Fibroblast of the aortic adventitia (primary cell): ENCODE measurements at regions not wholly inside any gene's neighbourhood (a gene's known extent, or its start where the extent isn't known, plus 50 kb on each side); places are given as distances from the start of the nearest gene placed in this dataset.

Experiments
- DNase-seq: peaks from one replicate; pipeline ENCODE4 v3.0.0-alpha.2; 2010; ENCODE audit warnings: low read depth
- H3K4me3 ChIP-seq: 2 replicates; pipeline ENCODE4 v1.5.1; 2011; ENCODE audit warnings: low read depth, mild to moderate bottlenecking, control low read depth, low read length, moderate library complexity
- TF ChIP-seq, protein P1 (sequence below): IDR thresholded peaks from 2 replicates; pipeline ENCODE4 v1.5.1; 2011; ENCODE audit warnings: mild to moderate bottlenecking, low read length, control low read depth, inconsistent platforms; ENCODE audit not compliant: insufficient read depth

DNA sequence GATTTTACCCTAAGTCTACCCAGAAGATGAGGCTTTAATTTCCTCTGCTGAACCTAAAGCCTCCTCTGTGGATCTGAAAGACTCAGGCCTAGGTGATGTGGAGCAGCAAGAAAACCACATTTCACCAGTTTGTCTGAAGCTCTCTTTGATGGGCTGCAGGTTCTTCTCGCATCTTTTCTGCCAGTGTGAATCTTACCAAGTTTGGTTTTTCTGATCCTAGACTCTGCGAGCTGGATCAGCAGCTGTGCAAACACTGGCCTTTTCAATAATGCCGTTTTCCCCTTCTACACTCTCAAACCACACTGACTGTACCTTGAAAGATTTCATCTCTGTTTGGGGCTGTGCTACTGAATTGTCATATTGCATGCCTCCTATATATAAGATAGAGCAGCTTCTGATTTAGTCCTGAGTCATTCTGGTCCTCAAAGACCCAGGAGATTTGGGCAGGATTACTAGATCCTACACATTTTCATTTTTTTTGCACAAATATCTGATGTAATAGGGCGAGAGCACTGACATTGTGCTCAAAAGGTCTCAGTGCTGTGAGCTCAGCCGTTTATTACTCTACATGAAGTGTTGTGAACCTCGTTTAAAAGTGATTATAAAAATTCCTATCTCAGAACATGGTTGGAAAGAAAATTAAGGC, 133.6 kb upstream of the FAM9C start:
- H3K4me3 ChIP-seq: no peak overlapping the region
- no peak for DNase-seq
- TF ChIP-seq, protein P1, sequence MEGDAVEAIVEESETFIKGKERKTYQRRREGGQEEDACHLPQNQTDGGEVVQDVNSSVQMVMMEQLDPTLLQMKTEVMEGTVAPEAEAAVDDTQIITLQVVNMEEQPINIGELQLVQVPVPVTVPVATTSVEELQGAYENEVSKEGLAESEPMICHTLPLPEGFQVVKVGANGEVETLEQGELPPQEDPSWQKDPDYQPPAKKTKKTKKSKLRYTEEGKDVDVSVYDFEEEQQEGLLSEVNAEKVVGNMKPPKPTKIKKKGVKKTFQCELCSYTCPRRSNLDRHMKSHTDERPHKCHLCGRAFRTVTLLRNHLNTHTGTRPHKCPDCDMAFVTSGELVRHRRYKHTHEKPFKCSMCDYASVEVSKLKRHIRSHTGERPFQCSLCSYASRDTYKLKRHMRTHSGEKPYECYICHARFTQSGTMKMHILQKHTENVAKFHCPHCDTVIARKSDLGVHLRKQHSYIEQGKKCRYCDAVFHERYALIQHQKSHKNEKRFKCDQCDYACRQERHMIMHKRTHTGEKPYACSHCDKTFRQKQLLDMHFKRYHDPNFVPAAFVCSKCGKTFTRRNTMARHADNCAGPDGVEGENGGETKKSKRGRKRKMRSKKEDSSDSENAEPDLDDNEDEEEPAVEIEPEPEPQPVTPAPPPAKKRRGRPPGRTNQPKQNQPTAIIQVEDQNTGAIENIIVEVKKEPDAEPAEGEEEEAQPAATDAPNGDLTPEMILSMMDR: no peak

GRCh38 chrX:13175056-13175455, 130.6 kb upstream of the FAM9C start:
- TF ChIP-seq, protein P1: no peak
- DNase-seq: no peak
- no peak overlapping the region for H3K4me3 ChIP-seq

- no peak overlapping the region for H3K4me3 ChIP-seq
- DNase-seq: no peak
- TF ChIP-seq, protein P1: no peak
These were observed 126.6 kb upstream of the FAM9C start for GRCh38 chrX:13170966-13171558.

DNA sequence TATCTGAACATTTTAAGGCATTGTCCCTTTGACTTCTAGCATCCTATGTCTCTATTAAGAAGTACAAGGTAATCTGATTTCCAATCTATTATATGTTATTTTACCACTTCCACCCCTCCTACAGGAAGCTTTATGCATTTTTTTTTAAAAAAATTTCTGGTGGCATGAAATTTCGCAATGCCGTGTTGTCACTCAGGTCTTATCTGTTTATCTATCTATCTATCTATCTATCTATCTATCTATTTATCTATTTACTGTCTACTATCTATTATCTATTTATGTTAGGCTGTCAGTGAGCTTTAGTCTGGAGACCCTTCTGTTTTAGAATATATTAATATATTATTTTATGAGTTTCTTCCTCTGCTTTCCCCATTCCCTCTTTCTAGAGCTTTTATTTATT, 125.3 kb upstream of the FAM9C start:
- no peak for DNase-seq
- H3K4me3 ChIP-seq: no peak overlapping the region
- TF ChIP-seq, protein P1: no peak

GRCh38 chrX:13168269-13168668, 123.8 kb upstream of the FAM9C start:
- H3K4me3 ChIP-seq: no peak overlapping the region
- DNase-seq: no peak
- TF ChIP-seq, protein P1: no peak

DNA sequence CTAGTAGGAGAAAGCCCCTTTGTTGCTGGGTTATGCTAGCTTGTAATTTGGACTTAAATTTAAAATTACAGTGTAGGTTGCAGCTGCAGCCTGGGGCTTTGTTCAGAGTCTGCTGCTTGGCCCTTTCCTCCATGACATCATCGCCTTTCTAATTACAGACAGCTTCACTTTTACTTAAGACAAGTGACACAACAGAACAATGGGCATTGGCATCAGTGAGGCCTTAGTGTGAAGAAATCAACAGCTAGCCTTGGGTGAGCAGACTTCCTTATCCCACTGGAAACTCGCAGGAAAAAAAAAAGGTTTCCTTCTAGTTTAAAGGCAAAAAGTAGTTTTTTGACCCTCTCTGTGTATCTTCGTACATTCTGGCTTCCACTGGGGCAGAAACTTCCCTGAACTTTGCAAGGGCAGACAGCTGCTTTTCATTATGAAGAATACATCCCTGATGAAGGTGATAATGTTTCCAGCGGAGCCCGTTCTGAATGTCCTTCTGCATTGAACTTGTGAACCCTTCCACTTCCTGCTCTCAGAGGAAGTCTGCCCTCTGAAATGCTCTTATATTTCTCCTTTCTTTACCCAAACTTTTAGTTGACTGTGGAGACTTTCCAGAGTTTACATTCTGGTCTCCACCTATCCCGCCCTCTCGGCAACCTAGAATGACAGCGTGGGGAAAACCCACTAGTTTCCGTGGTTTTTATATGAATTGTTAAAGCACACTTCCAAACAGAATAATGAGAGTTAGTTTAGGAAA, 123.2 kb upstream of the FAM9C start:
- H3K4me3 ChIP-seq: no peak overlapping the region
- peak; percentile 82 for DNase-seq
- TF ChIP-seq, protein P1: no peak
